AG04450 (cell line): ENCODE measurements at regions not wholly inside any gene's neighbourhood (a gene's known extent, or its start where the extent isn't known, plus 50 kb on each side); places are given as distances from the start of the nearest gene placed in this dataset.

Experiments used
- CTCF ChIA-PET: fragments of 300-600, 350-600 bp; formaldehyde crosslinking; extraction: SDS; loops from one replicate; lab custom pipeline; 2022; ENCODE audit warnings: antibody characterized with exemption, inconsistent platforms; lab: Charles Lee
- POLR2A ChIA-PET: fragments of 350-600 bp; formaldehyde crosslinking; extraction: SDS; loops from one replicate; lab custom pipeline; 2021; ENCODE audit warnings: antibody characterized with exemption, inconsistent platforms; lab: Yijun Ruan, JAX
- DNase-seq: peaks from one replicate; pipeline ENCODE4 v3.0.0-alpha.2; 2011; ENCODE audit warnings: low read depth, low spot score
- H3K27ac ChIP-seq: one replicate; pipeline ENCODE4 v1.5.1; 2012; ENCODE audit warnings: low read depth, low read length, control low read depth
- H3K27me3 ChIP-seq: one replicate; pipeline ENCODE4 v1.6.0; 2012; ENCODE audit warnings: low read length; ENCODE audit not compliant: control insufficient read depth, insufficient read depth
- H3K4me3 ChIP-seq: 2 replicates; pipeline ENCODE4 v1.5.1; 2011; ENCODE audit warnings: mild to moderate bottlenecking, low read depth, low read length, control low read depth
- H3K9me3 ChIP-seq: 2 replicates; pipeline ENCODE4 v1.5.1; 2012; ENCODE audit warnings: low read length; ENCODE audit not compliant: control insufficient read depth, insufficient read depth
- TF ChIP-seq, protein P1 (sequence below): IDR thresholded peaks from 2 replicates; pipeline ENCODE4 v1.5.1; 2011; ENCODE audit warnings: low read depth, low read length, control low read depth, inconsistent platforms

DNA sequence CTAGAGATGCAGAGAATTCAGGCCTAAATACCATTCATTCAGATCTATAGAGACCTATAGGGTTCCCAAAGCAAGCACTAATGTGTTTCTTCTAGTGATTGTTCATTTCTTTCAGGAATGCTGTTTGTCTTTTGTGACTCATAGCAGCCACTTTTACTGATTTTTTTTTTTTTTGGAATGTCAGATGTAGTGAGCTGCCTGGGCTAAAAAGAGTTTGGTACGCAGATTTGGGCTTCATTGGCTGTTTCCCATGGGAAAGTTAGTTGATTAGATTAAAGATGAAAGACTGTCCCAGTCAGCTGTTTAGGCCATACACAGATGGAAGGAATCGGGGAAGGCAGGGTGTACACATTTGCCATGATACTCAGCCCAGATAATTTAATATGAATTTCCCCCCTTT is 87.6 kb downstream of the CDC42EP3 start:
- Histone ChIP-seq H3K4me3 (no peak overlapping the region), H3K27me3 (no peaks in the 10 kb centered on the region), H3K27ac (no peak overlapping the region), H3K9me3 (peaks cover 7% of the 10 kb centered on the region; the same call in 1 of the 2 replicates)
- ChIA-PET POLR2A (no interaction called here), CTCF (interaction anchor here (0.7 to 1.5 kb wide), 2 partner anchors 71 to 293 kb away, joined by 4 to 5 read pairs; no protein-coding TSS in a partner anchor)
- TF ChIP-seq, protein P1, sequence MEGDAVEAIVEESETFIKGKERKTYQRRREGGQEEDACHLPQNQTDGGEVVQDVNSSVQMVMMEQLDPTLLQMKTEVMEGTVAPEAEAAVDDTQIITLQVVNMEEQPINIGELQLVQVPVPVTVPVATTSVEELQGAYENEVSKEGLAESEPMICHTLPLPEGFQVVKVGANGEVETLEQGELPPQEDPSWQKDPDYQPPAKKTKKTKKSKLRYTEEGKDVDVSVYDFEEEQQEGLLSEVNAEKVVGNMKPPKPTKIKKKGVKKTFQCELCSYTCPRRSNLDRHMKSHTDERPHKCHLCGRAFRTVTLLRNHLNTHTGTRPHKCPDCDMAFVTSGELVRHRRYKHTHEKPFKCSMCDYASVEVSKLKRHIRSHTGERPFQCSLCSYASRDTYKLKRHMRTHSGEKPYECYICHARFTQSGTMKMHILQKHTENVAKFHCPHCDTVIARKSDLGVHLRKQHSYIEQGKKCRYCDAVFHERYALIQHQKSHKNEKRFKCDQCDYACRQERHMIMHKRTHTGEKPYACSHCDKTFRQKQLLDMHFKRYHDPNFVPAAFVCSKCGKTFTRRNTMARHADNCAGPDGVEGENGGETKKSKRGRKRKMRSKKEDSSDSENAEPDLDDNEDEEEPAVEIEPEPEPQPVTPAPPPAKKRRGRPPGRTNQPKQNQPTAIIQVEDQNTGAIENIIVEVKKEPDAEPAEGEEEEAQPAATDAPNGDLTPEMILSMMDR = no peak
- no peak for DNase-seq

DNA sequence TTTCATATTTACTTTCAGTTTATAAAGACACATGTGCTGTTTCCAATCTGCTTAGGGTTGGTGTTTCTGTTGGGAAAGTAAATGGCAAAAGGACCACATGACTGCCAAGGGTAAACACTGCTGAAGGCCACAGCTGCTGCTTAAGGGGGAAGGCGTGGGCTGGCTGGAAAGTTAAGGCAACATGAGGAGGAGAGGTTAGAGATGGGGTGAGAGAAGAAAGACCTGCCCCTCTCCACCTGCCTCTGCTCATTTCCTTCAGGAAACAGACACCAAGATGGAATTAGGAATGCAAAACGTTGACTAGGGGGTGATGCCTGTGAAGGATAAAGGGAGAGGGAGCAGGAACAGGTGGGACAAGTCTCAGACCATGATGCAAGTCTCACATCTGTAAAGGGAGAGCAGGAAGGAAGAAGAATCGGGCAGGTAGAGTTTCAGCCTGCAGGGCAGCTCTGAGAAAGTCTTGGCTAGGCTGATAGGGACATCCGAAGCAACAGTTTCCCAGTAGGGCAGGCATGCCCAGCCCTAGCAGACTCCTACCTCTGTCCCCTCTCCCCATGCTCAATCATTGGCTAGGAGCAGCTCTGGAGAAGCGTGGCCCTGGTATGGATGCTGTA is 86.0 kb downstream of the CDC42EP3 start:
- POLR2A ChIA-PET = no interaction called here
- no peaks in the 10 kb centered on the region for H3K27me3 ChIP-seq
- CTCF ChIA-PET = no interaction called here
- no peaks in the 10 kb centered on the region for H3K9me3 ChIP-seq
- H3K27ac ChIP-seq = no peak overlapping the region
- TF ChIP-seq, protein P1 = no peak
- no peak overlapping the region; the same call in 1 of the 2 replicates for H3K4me3 ChIP-seq
- DNase-seq = no peak

DNA sequence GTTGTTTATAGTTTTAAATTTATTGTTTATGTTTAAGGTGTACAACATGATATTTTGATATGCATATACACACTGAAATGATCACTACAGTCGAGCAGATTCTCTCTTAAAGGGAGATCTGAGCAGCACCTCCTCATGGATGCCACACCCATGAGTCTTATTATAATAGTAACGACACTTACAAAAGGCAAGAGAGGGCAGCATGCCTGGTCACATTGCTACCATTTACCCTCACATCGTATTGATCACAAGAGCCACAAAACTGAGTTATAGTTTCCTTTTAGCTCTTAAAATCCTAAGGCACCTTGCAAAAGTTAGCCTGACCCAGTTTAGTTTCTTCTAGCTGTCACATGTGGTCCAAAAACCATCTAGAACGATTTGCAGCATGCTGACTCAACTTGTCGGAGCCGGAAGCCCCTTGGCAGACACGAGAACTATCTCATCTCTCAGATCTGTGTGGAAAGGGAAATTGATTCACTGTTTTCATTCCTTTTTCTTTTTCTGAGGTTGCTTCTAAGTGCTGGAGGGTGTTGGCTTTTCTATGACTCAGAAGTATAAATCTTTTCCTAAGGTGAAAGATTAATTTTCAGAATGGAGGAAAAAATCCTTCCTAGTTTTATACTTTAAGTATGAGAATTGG is 85.3 kb downstream of the CDC42EP3 start:
- Histone ChIP-seq H3K4me3 (no peak overlapping the region), H3K27me3 (no peaks in the 10 kb centered on the region), H3K27ac (no peak overlapping the region), H3K9me3 (no peaks in the 10 kb centered on the region)
- no peak for DNase-seq
- ChIA-PET CTCF (no interaction called here), POLR2A (no interaction called here)
- TF ChIP-seq, protein P1 = no peak

GRCh38 chr2:37586663-37587317 is 84.7 kb downstream of the CDC42EP3 start:
- Histone ChIP-seq H3K27me3 (no peaks in the 10 kb centered on the region), H3K27ac (no peak overlapping the region), H3K4me3 (no peak overlapping the region), H3K9me3 (no peaks in the 10 kb centered on the region)
- CTCF ChIA-PET = no interaction called here
- POLR2A ChIA-PET = no interaction called here
- DNase-seq = no peak
- TF ChIP-seq, protein P1 = no peak

DNA sequence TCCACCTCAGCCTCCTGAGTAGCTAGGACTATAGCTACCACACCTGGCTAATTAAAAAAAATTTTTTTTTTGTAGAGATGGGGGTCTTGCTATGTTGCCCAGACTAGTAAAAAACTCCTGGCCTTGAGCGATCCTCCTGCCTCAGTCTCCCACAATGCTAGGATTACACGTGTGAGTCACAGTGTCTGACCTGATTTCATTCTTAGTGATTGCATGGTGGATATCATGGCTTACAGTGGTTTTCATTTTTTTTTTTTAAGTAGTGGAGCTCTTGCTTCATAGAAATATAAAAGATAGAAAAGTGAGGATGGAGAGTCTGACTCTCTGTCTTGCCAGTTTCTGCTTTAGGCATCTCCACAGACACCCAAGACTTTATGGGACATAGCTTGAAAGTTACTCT is 83.6 kb downstream of the CDC42EP3 start:
- no peak for DNase-seq
- H3K27me3 ChIP-seq = no peaks in the 10 kb centered on the region
- POLR2A ChIA-PET = interaction anchor here (0.7 kb wide), 1 partner anchor 18 kb away, joined by 5 read pairs; no protein-coding TSS in a partner anchor
- H3K9me3 ChIP-seq = no peaks in the 10 kb centered on the region
- H3K27ac ChIP-seq = no peak overlapping the region
- TF ChIP-seq, protein P1 = no peak
- H3K4me3 ChIP-seq = no peak overlapping the region
- CTCF ChIA-PET = interaction anchor here (0.6 to 1.1 kb wide), 3 partner anchors 65 to 290 kb away, joined by 5 to 8 read pairs (median 7); no protein-coding TSS in a partner anchor
